Ishikawa (cell line): ENCODE measurements at regions not wholly inside any gene's neighbourhood (a gene's known extent, or its start where the extent isn't known, plus 50 kb on each side); places are given as distances from the start of the nearest gene placed in this dataset.

Experiments
- CEBPB ChIP-seq: IDR thresholded peaks from 2 replicates; pipeline ENCODE4 v1.6.1; 2012
- EGR1 ChIP-seq: IDR thresholded peaks from 2 replicates; pipeline ENCODE4 v1.6.1; 2012
- EP300 ChIP-seq: IDR thresholded peaks from 2 replicates; pipeline ENCODE4 v1.6.1; 2012; ENCODE audit warnings: borderline replicate concordance
- FOXM1 ChIP-seq: IDR thresholded peaks from 2 replicates; pipeline ENCODE4 v1.6.1; 2012; ENCODE audit warnings: low read depth, borderline replicate concordance
- NFIC ChIP-seq: IDR thresholded peaks from 2 replicates; pipeline ENCODE4 v1.6.1; 2012
- TAF1 ChIP-seq: IDR thresholded peaks from 2 replicates; pipeline ENCODE4 v1.6.1; 2012; ENCODE audit warnings: low read depth, mild to moderate bottlenecking
- TEAD4 ChIP-seq: IDR thresholded peaks from 2 replicates; pipeline ENCODE4 v1.6.1; 2012
- ZBTB7A ChIP-seq: IDR thresholded peaks from 2 replicates; pipeline ENCODE4 v1.6.1; 2012; ENCODE audit warnings: low read depth
- TF ChIP-seq, protein P1 (sequence below): IDR thresholded peaks from 2 replicates; pipeline ENCODE4 v1.6.1; 2012
- TF ChIP-seq, protein P2 (sequence below): IDR thresholded peaks from 2 replicates; pipeline ENCODE4 v1.6.1; 2012
- TF ChIP-seq, protein P3 (sequence below): IDR thresholded peaks from 2 replicates; pipeline ENCODE4 v1.6.1; 2012; ENCODE audit warnings: low read depth, mild to moderate bottlenecking

DNA sequence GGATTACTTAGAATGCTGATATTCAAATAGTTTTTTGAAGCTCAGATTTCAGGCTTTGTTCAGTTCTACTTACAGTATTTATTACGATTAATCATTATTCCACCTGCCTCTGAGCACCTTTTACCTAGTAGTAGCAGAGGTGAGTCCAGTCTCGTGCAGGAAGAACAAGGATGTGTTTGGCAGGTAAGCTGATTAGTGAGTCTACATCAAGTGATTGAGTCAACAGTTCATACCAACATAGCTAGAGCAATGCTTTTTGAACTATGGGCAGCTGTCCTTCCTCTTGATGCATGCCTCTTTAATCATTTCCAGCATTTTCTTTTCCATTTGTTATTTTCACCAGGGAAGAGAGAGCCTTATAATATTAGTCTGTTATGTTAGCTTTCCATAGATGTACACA, 838.9 kb downstream of the USP25 start:
- TF ChIP-seq EP300 (no peak), CEBPB (no peak), NFIC (no peak), FOXM1 (no peak), TAF1 (no peak), EGR1 (no peak), TEAD4 (no peak), ZBTB7A (no peak)
- TF ChIP-seq, protein P1, sequence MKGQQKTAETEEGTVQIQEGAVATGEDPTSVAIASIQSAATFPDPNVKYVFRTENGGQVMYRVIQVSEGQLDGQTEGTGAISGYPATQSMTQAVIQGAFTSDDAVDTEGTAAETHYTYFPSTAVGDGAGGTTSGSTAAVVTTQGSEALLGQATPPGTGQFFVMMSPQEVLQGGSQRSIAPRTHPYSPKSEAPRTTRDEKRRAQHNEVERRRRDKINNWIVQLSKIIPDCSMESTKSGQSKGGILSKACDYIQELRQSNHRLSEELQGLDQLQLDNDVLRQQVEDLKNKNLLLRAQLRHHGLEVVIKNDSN, result no peak
- TF ChIP-seq, protein P2, sequence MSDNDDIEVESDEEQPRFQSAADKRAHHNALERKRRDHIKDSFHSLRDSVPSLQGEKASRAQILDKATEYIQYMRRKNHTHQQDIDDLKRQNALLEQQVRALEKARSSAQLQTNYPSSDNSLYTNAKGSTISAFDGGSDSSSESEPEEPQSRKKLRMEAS, result no peak
- TF ChIP-seq, protein P3, sequence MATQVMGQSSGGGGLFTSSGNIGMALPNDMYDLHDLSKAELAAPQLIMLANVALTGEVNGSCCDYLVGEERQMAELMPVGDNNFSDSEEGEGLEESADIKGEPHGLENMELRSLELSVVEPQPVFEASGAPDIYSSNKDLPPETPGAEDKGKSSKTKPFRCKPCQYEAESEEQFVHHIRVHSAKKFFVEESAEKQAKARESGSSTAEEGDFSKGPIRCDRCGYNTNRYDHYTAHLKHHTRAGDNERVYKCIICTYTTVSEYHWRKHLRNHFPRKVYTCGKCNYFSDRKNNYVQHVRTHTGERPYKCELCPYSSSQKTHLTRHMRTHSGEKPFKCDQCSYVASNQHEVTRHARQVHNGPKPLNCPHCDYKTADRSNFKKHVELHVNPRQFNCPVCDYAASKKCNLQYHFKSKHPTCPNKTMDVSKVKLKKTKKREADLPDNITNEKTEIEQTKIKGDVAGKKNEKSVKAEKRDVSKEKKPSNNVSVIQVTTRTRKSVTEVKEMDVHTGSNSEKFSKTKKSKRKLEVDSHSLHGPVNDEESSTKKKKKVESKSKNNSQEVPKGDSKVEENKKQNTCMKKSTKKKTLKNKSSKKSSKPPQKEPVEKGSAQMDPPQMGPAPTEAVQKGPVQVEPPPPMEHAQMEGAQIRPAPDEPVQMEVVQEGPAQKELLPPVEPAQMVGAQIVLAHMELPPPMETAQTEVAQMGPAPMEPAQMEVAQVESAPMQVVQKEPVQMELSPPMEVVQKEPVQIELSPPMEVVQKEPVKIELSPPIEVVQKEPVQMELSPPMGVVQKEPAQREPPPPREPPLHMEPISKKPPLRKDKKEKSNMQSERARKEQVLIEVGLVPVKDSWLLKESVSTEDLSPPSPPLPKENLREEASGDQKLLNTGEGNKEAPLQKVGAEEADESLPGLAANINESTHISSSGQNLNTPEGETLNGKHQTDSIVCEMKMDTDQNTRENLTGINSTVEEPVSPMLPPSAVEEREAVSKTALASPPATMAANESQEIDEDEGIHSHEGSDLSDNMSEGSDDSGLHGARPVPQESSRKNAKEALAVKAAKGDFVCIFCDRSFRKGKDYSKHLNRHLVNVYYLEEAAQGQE, result no peak
